ENCODE measurements at regions not wholly inside any gene's neighbourhood (a gene's known extent, or its start where the extent isn't known, plus 50 kb on each side); places are given as distances from the start of the nearest gene placed in this dataset.

GRCh38 chr3:10585945-10586344 is 80.6 kb upstream of the ATP2B2 start:
- TF ChIP-seq EZH2 (IDR thresholded peaks at IDR 0.05; ENCODE audit: insufficient read depth, low read length) = no peak
- no peak for TF ChIP-seq CTCF (IDR thresholded peaks at IDR 0.05; ENCODE audit: insufficient read depth, low read depth, low read length)

All from astrocyte (in vitro differentiated cells and primary cell).